HG03135 (cell line): ENCODE measurements at regions not wholly inside any gene's neighbourhood (a gene's known extent, or its start where the extent isn't known, plus 50 kb on each side); places are given as distances from the start of the nearest gene placed in this dataset.

Experiments used
- ATAC-seq: cut with Tn5 transposase; IDR thresholded peaks from one replicate; pipeline ENCODE4 v1.9.1; 2021; ENCODE audit warnings: mild to moderate bottlenecking, moderate library complexity; ENCODE audit not compliant: unreplicated experiment

GRCh38 chr12:42774238-42774637 is 184.7 kb upstream of the PRICKLE1 start:
- no peak for ATAC-seq

- ATAC-seq = no peak
These were observed 180.7 kb upstream of the PRICKLE1 start for GRCh38 chr12:42770261-42770660.

- ATAC-seq = no peak
These were observed 179.9 kb upstream of the PRICKLE1 start for GRCh38 chr12:42769455-42769854.

GRCh38 chr12:42767998-42768397 is 178.5 kb upstream of the PRICKLE1 start:
- ATAC-seq = no peak

GRCh38 chr12:42767326-42767954 is 177.9 kb upstream of the PRICKLE1 start:
- ATAC-seq = no peak

GRCh38 chr12:42766754-42767153 is 177.2 kb upstream of the PRICKLE1 start:
- no peak for ATAC-seq

GRCh38 chr12:42766026-42766425 is 176.5 kb upstream of the PRICKLE1 start:
- no peak for ATAC-seq

- ATAC-seq = no peak
These were observed 174.1 kb upstream of the PRICKLE1 start for GRCh38 chr12:42763682-42764081.

- ATAC-seq = no peak
These were observed 172.9 kb upstream of the PRICKLE1 start for GRCh38 chr12:42762395-42762925.

GRCh38 chr12:42761601-42762350 is 172.2 kb upstream of the PRICKLE1 start:
- ATAC-seq = no peak

GRCh38 chr12:42761086-42761485 is 171.5 kb upstream of the PRICKLE1 start:
- ATAC-seq = no peak

- ATAC-seq = no peak
These were observed 171.0 kb upstream of the PRICKLE1 start for GRCh38 chr12:42760550-42760949.

- ATAC-seq = no peak
These were observed 170.2 kb upstream of the PRICKLE1 start for GRCh38 chr12:42759622-42760273.

GRCh38 chr12:42758806-42759205 is 169.3 kb upstream of the PRICKLE1 start:
- no peak for ATAC-seq

GRCh38 chr12:42757624-42758119 is 168.1 kb upstream of the PRICKLE1 start:
- no peak for ATAC-seq

- ATAC-seq = no peak
These were observed 167.5 kb upstream of the PRICKLE1 start for GRCh38 chr12:42756841-42757623.

GRCh38 chr12:42750356-42750755 is 160.8 kb upstream of the PRICKLE1 start:
- no peak for ATAC-seq

GRCh38 chr12:42749239-42749638 is 159.7 kb upstream of the PRICKLE1 start:
- ATAC-seq = no peak

GRCh38 chr12:42744539-42745182 is 155.1 kb upstream of the PRICKLE1 start:
- ATAC-seq = no peak

GRCh38 chr12:42742716-42743115 is 153.2 kb upstream of the PRICKLE1 start:
- ATAC-seq = no peak
